KMS-11 (cell line): ENCODE measurements at regions not wholly inside any gene's neighbourhood (a gene's known extent, or its start where the extent isn't known, plus 50 kb on each side); places are given as distances from the start of the nearest gene placed in this dataset.

ENCODE experiments used
- H2AFZ ChIP-seq: fragments of 200-600 bp; sonication (generic); 2 replicates; pipeline ENCODE4 v1.6.1; 2016; ENCODE audit warnings: antibody characterized with exemption, mixed run types, low read depth
- H3K27ac ChIP-seq: fragments of 200-600 bp; sonication (generic); 2 replicates; pipeline ENCODE4 v1.6.1; 2016; ENCODE audit warnings: mild to moderate bottlenecking, mixed run types
- H3K27me3 ChIP-seq: fragments of 200-600 bp; sonication (generic); 2 replicates; pipeline ENCODE4 v1.6.1; 2017; ENCODE audit warnings: mild to moderate bottlenecking, low read depth, mixed run types, moderate library complexity; ENCODE audit not compliant: insufficient read depth
- H3K36me3 ChIP-seq: fragments of 200-600 bp; sonication (generic); 2 replicates; pipeline ENCODE4 v1.6.1; 2017; ENCODE audit warnings: mild to moderate bottlenecking, mixed run types; ENCODE audit not compliant: insufficient read depth
- H3K4me1 ChIP-seq: fragments of 200-600 bp; sonication (generic); 2 replicates; pipeline ENCODE4 v1.6.1; 2016; ENCODE audit warnings: mild to moderate bottlenecking, low read depth, mixed run types; ENCODE audit not compliant: poor library complexity, severe bottlenecking
- H3K4me2 ChIP-seq: fragments of 200-600 bp; sonication (generic); 2 replicates; pipeline ENCODE4 v1.7.0; 2016; ENCODE audit warnings: mild to moderate bottlenecking, mixed run types
- H3K4me3 ChIP-seq: fragments of 200-600 bp; sonication (generic); IDR thresholded peaks from 2 replicates; pipeline ENCODE4 v1.6.1; 2017; ENCODE audit warnings: low read depth, low read length, mixed read lengths; ENCODE audit not compliant: insufficient read depth
- H3K79me2 ChIP-seq: fragments of 200-600 bp; sonication (generic); 2 replicates; pipeline ENCODE4 v1.6.1; 2016; ENCODE audit warnings: low read depth, mixed run types; ENCODE audit not compliant: insufficient read depth
- H3K9ac ChIP-seq: fragments of 200-600 bp; sonication (generic); 2 replicates; pipeline ENCODE4 v1.6.1; 2016; ENCODE audit warnings: mild to moderate bottlenecking, mixed run types
- H4K20me1 ChIP-seq: fragments of 200-600 bp; sonication (generic); 2 replicates; pipeline ENCODE4 v1.6.1; 2016; ENCODE audit warnings: mild to moderate bottlenecking, mixed run types; ENCODE audit not compliant: insufficient read depth
- TF ChIP-seq, protein P1 (sequence below): fragments of 200-600 bp; sonication (generic); conservative IDR thresholded peaks from 2 replicates; pipeline ENCODE4 v1.6.1; 2017; ENCODE audit warnings: low read depth, mild to moderate bottlenecking, antibody characterized with exemption, low read length, moderate library complexity, mixed read lengths

DNA sequence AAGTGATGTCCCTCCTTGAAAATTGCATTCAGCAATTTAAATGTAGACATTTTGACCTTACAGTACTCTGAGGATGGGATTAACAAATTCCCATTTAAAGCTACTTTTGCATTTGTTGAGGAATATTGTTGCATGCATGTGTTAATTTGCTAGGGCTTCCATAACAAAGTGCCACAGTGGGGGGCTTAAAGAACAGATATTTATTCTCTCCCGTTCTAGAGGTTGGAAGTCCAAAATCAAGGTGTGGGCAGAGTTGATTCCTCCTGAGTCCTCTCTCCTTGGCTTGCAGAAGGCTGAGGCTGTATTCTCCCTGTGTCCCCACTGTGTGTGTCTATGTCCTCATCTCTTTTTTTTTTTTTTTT, 51.8 kb upstream of the CDK20 start:
- Histone ChIP-seq H3K27me3 (no peaks in the 10 kb centered on the region), H3K4me3 (no peak overlapping the region)
- TF ChIP-seq, protein P1, sequence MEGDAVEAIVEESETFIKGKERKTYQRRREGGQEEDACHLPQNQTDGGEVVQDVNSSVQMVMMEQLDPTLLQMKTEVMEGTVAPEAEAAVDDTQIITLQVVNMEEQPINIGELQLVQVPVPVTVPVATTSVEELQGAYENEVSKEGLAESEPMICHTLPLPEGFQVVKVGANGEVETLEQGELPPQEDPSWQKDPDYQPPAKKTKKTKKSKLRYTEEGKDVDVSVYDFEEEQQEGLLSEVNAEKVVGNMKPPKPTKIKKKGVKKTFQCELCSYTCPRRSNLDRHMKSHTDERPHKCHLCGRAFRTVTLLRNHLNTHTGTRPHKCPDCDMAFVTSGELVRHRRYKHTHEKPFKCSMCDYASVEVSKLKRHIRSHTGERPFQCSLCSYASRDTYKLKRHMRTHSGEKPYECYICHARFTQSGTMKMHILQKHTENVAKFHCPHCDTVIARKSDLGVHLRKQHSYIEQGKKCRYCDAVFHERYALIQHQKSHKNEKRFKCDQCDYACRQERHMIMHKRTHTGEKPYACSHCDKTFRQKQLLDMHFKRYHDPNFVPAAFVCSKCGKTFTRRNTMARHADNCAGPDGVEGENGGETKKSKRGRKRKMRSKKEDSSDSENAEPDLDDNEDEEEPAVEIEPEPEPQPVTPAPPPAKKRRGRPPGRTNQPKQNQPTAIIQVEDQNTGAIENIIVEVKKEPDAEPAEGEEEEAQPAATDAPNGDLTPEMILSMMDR: no peak

DNA sequence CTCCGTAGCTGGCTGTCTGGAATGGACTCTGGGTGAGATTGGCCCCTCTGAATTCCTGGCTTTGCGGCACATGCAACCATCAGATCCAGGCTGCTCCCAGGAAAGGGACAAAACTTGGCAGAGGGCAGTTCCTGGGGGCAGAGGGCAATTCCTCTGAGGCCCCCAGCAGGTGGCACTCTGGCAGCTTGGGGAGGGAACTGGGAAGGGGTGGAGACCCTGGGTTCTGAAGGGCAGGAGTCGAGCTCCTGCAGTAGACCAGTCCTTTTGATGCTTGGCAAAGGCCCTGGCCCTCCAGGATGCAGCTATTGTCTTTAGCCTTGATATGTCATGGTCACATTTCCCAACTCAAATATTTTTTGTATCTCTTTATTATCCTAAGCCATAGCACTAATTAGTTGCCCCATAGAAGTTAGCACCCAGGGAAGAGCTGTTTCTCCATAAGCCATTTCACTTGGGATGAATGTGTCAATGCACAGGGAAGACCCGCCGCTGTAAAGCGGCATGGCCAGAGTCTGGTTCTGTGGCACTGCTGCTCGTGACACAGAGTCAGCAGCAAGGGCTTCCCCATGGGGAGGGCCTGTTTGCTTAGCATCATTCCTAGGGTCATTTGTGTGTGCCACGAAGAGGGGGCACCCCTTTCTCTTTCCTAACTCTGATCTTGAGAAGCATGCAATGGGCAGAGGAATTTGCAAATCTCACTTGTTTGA, 51.2 kb upstream of the CDK20 start:
- TF ChIP-seq, protein P1: no peak
- H3K4me3 ChIP-seq: no peak overlapping the region
- H3K36me3 ChIP-seq: no peaks in the 10 kb centered on the region
- no peaks in the 10 kb centered on the region for H3K27me3 ChIP-seq
- H3K27ac ChIP-seq: no peak overlapping the region
- H3K4me2 ChIP-seq: no peak overlapping the region
- no peak overlapping the region for H3K9ac ChIP-seq
- no peak overlapping the region for H2AFZ ChIP-seq
- H3K79me2 ChIP-seq: no peaks in the 10 kb centered on the region
- no peaks in the 10 kb centered on the region for H4K20me1 ChIP-seq
- H3K4me1 ChIP-seq: no peaks in the 10 kb centered on the region

More for the DNA sequence above, 51.8 kb upstream of the CDK20 start:
- H3K9ac ChIP-seq: no peak overlapping the region
- no peak overlapping the region for H2AFZ ChIP-seq
- no peaks in the 10 kb centered on the region for H3K79me2 ChIP-seq
- no peaks in the 10 kb centered on the region for H3K4me1 ChIP-seq
- H3K36me3 ChIP-seq: no peaks in the 10 kb centered on the region
- H3K4me2 ChIP-seq: no peak overlapping the region
- H4K20me1 ChIP-seq: no peaks in the 10 kb centered on the region
- no peak overlapping the region for H3K27ac ChIP-seq

GRCh38 chr9:88024896-88025295, 50.6 kb upstream of the CDK20 start:
- Histone ChIP-seq H4K20me1 (no peaks in the 10 kb centered on the region), H3K27me3 (no peaks in the 10 kb centered on the region), H3K27ac (no peak overlapping the region), H3K36me3 (no peaks in the 10 kb centered on the region), H3K4me2 (no peak overlapping the region), H3K4me3 (no peak overlapping the region), H3K9ac (no peak overlapping the region), H3K4me1 (no peaks in the 10 kb centered on the region), H3K79me2 (no peaks in the 10 kb centered on the region), H2AFZ (no peak overlapping the region)
- TF ChIP-seq, protein P1: no peak
